CD1c-positive myeloid dendritic cell (primary cell): ENCODE measurements at regions not wholly inside any gene's neighbourhood (a gene's known extent, or its start where the extent isn't known, plus 50 kb on each side); places are given as distances from the start of the nearest gene placed in this dataset.

Experiments used
- DNase-seq: peaks from one replicate; pipeline ENCODE4 v3.0.0-alpha.2; 2016; ENCODE audit errors: extremely low spot score

GRCh38 chr19:31784671-31785101 lies 435.4 kb upstream of the TSHZ3 start:
- DNase-seq: no peak

- DNase-seq: no peak
These were observed 452.4 kb upstream of the TSHZ3 start for GRCh38 chr19:31801611-31802010.

GRCh38 chr19:31803835-31804446 lies 454.7 kb upstream of the TSHZ3 start:
- DNase-seq: no peak

- DNase-seq: no peak
These were observed 455.4 kb upstream of the TSHZ3 start for GRCh38 chr19:31804668-31805067.

GRCh38 chr19:31810536-31811109 lies 461.4 kb upstream of the TSHZ3 start:
- no peak for DNase-seq

- no peak for DNase-seq
These were observed 468.9 kb upstream of the TSHZ3 start for GRCh38 chr19:31817971-31818797.

- DNase-seq: no peak
These were observed 469.5 kb upstream of the TSHZ3 start for GRCh38 chr19:31818798-31819105.

- DNase-seq: no peak
These were observed 470.6 kb upstream of the TSHZ3 start for GRCh38 chr19:31819837-31820236.

GRCh38 chr19:31821346-31821745 lies 472.1 kb upstream of the TSHZ3 start:
- DNase-seq: no peak

- no peak for DNase-seq
These were observed 476.2 kb upstream of the TSHZ3 start for GRCh38 chr19:31825134-31826094.

GRCh38 chr19:31826325-31826724 lies 477.1 kb upstream of the TSHZ3 start:
- DNase-seq: no peak

GRCh38 chr19:31831421-31832175 lies 482.4 kb upstream of the TSHZ3 start:
- DNase-seq: no peak

- DNase-seq: no peak
These were observed 482.9 kb upstream of the TSHZ3 start for GRCh38 chr19:31832176-31832548.

GRCh38 chr19:31834070-31834469 lies 484.8 kb upstream of the TSHZ3 start:
- no peak for DNase-seq

GRCh38 chr19:31838163-31838815 lies 489.1 kb upstream of the TSHZ3 start:
- no peak for DNase-seq

GRCh38 chr19:31840371-31840770 lies 491.1 kb upstream of the TSHZ3 start:
- no peak for DNase-seq

GRCh38 chr19:31841755-31842154 lies 492.5 kb upstream of the TSHZ3 start:
- no peak for DNase-seq

GRCh38 chr19:31863122-31863521 lies 482.3 kb upstream of the ZNF507 start:
- DNase-seq: no peak

GRCh38 chr19:31874313-31874712 lies 471.1 kb upstream of the ZNF507 start:
- no peak for DNase-seq

- no peak for DNase-seq
These were observed 469.8 kb upstream of the ZNF507 start for GRCh38 chr19:31875591-31875990.

GRCh38 chr19:31880283-31880682 lies 465.1 kb upstream of the ZNF507 start:
- no peak for DNase-seq
